Activated CD4-positive, alpha-beta T cell treated with anti-CD3 and anti-CD28 coated beads for 1 hour (primary cell): ENCODE measurements at regions not wholly inside any gene's neighbourhood (a gene's known extent, or its start where the extent isn't known, plus 50 kb on each side); places are given as distances from the start of the nearest gene placed in this dataset.

Experiments used
- DNase-seq: peaks from one replicate; pipeline ENCODE4 v3.0.0-alpha.2; 2020

- DNase-seq, result no peak
These were observed 50.0 kb upstream of the DTNBP1 start for GRCh38 chr6:15712797-15713196.
